ENCODE measurements at regions not wholly inside any gene's neighbourhood (a gene's known extent, or its start where the extent isn't known, plus 50 kb on each side); places are given as distances from the start of the nearest gene placed in this dataset.
"Not testable (repeated sequence)": the region's sequence is repeated elsewhere in the genome, so short reads cannot be mapped to it uniquely, and the experiment has no call there.

DNA sequence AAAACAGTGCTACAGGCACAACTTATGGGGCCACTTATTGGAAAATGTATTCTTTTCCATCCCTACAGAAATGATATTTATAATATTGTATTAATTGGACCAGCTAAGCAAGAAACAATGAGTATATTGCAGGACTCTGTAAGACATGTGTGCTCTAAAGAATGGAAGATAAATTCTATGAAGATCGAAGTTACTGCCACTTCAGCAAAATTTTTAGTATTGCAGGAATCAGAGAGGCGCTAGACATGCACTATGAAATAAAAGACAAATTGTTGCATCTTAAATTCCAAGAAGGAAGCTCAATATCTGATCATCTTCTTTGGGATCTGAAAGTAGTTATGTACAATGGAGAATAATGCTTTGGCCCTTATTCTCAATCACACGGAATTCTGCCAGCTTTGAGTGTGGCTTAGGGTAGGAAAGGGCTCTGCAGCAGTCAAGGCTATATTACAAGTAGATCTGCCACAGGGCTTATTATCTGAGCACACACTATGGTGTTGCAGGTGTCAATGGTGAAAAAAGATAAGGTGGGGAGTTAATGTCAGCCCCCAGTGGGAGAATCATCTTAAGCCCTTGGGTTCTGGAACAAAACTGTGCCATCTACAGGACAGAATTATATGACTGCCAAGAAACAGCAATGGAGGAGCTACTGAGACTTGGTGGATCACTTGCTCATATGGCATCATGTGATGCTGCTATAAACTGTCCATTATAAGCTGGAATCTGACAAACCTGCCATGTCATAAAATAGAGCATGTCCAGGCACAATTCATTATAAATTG lies 334.0 kb upstream of the NDST3 start:
- no peak for DNase-seq

DNA sequence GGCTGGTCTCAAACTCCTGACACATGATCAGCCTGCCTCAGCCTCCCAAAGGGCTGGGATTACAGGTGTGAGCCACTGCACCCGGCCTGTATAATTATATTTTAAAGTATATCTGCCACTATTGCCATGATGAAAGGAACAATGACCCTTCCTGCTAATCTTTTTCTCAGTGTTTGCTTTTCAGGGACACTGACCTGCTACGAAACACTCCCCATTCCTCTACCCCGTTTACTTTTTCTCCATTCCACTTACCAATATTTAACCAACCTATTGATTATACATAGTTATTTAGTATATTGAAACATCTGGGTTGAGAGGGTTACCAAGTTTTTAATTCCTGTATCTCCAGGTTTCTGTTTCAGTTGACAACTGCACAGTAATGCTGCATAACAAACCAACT lies 331.9 kb upstream of the NDST3 start:
- DNase-seq, result no peak

DNA sequence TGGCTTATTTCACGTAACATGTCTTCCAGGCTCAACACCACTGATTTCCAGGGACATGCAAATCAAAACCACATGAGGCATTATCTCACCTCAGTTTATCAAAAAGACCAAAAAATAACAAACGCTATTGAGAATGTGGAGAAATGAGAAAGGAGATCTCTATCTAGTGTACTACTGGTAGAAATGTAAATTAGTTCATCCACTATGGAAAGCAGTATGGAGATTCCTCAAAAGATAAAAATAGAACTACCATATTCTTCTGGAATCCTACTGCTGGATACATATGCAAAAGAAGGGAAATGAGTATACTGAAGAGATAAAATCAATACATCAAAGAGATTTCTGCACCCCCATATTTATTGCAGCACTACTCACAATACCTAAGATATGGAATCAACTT lies 329.6 kb upstream of the NDST3 start:
- no peak for DNase-seq

DNA sequence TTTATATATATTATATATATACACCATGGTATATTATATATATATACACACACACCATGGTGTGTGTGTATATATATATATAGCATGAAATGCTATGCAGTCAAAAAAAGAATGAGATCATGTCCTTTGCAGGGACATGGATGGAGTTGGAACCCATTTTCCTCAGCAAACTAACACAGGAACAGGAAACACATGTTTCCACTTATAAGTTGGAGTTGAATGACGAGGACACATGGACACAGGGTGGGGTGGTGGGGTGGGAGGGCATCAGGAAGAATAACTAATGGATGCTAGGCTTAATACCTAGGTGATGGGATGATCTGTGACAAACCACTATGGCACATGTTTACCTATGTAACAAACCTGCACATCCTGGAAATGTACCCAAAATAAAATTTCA lies 293.6 kb upstream of the NDST3 start:
- DNase-seq, result no peak

DNA sequence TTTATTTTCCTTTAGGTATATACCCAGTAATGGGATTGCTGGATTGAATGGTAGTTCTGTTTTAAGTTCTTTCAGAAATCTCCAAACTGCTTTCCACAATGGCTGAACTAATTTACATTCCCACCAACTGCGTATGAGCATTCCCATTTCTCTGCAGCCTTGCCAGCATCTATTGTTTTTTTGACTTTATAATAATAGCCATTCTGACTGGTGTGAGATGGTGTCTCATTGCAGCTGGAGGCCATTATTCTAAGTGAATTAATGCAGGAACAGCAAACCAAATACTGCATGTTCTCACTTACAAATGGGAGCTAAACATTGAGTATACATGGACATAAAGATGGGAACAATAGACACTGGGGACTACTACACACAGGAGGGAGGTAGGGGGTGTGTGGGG lies 288.9 kb upstream of the NDST3 start:
- not testable (repeated sequence) for DNase-seq

DNA sequence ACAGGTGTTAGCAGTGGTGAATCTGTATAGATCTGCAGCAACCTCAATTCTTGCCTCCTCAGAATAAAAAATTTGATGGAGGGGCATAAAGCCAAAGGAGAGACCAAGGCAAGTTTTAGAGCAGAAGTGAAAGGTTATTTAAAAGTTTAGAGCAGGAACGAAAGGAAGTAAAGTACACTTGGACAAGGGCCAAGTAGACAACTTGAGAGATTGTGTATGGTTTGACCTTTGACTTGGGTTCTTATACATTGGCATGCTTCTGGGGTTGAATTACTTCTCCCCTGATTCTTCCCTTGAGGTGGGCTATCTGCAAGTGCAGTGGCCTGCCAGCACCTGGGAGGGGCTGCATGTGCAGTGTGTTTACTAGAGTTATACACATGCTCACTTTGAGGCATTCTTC lies 278.8 kb upstream of the NDST3 start:
- DNase-seq, result no peak

DNA sequence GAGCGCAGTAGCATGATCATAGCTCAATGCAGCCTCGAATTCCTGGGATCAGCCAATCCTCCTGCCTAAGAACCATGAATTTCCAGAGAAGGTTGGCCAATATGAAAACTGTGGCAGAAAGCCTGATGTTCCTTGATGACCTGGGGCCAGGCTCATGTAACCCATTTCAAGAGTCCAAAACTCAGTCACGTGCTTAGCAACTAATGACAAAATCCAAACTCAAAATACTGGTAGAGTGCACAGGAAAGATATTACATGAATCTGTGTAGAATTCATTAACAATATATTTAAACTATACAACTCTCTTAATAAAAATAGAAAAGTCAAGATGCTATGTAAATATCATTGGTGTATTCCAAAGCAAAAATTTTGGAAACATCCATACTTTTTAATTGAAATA lies 265.7 kb upstream of the NDST3 start:
- no peak for DNase-seq

DNA sequence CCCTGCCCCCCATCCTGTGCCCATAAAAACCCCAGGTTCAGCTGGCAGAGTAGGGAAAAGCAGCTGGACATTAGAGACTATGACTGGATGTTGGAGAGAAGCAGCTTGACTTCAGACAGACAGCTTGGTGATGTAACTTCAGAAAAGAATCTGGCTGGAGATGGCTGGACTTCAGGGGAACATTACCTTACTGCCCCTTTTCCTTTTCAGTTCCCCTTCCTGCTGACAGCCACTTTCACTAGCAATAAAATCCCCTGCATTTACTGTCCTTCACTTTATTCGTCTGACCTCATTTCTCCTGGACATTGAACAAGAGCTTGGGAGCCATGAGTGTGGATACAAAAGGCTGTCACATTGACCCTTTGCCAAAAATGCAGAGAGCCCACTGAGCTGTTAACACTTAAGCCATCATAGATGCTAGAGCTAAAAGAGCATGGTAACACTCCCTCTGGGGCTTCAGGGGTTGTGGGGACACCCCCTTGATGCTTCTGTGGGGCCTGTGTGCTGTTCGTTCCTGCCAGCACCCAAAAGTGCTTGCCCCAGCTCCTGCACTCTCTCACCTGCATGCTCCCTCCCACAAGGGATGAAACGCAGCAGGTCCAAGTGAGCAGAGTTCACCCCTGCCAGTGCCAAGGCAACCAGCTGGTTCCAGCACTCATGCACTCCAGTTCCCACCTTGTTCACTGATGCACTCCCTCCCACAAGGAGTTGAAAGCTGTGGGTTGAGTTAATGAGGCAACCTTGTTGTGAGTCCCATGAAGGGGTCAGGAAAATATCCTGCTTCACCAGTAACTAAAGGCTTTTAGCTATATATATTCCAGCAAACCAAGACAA lies 263.8 kb upstream of the NDST3 start:
- no peak for DNase-seq

DNA sequence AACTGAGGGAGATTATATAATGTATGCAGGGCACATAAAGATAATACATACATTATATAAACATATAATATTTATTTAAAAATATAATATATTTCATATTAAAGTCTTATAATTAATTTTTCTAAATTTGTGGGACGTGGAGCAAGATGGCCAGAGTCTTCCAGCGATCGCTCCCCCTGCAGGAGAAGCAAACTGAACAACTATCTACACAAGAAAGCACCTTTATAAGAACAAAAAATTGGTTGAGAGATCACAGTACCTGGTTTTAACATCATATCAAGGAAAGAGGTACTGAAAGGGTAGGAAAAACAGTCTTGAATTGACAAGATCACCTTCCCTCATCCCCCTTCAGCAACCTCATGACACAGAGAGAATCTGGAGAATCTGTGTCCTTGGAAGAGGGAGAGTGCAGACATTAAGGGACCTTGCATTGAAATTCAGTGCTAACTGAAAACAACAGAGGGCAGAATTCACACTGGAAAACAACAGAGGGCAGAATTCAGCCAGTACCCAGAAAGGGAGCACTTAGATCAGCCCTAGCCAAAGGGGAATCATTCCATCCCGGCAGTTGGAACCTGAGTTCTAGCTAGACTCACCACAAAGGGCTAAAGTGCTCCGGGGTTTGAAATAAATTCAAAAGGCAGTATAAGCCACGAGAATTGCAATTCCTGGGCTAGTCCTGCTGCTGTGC lies 262.5 kb upstream of the NDST3 start:
- no peak for DNase-seq

DNA sequence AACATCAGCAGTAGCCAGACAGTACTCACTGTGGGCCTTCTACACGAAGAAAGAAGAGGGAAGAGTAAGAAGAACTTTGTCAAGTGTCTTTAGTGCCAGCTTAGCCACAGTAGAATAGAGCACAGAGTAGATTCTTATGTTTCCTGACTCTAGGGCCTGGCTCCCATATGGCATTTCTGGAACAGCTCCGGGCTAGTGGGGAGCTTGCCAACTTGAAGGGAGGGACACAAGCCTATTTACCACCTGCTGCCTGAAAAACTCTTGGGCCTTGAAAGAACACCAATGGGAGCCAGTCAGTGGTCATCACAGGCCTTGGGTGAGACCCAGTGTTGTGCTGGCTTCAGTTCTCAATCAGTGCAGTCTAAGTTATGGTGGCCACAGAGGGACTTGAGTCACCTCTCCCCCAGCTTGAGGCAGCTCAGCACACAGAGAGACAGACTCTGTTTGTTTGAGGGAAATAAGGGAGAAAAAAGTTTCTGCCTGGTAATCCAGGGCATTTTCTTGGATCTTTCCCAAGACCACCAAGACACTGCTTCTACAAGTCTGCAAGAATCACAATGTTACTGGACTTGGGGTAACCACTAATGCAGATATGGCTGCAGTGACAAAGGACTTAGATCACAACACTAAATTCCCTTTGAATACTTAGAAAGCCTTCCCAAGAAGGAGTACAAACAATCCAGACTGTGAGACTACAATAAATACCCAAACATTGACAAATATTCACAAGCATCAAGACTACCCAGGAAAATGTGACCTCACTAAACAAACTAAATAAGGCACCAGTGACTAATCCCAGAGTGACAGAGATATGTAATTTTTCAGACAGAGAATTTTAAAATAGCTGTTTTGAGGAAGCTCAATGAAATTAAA lies 261.0 kb upstream of the NDST3 start:
- DNase-seq, result peak; percentile 36

DNA sequence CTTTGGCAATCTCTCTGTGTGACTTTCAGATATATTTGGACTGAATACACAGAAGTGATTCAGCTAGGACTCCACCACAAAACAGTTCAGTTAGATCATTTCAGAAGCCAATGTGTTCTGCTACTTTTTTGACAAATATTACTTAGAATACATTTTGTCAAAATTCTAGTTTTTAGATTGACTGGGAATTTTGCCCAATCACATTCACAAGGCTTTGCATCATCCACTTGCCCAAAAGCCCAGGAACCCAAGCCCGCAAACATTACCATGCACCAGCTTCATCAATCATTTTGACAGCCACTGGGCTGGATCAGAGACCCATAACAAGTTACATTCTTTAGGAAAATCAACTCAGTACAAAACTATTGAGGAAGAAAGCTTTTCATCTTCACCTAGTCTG lies 256.6 kb upstream of the NDST3 start:
- DNase-seq, result peak; percentile 42

DNA sequence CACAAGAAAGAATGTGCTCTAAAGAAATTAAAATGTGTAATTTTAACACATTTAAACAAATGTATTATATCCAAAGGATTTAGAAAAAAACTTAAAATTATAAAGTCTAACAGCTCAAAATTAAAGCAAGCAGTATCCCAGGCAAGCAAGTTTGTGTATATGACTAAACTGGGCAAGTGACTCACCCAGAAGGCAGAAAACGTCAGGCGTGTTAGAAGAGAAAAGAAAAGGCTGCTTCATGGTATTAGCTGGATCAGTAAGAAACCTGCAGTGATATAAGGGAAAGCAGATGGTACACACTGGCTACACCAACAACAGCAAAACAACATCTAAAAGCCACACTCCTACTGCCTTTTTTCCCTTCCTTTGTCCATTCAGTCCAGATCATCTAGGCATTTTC lies 250.6 kb upstream of the NDST3 start:
- peak; percentile 50 for DNase-seq

DNA sequence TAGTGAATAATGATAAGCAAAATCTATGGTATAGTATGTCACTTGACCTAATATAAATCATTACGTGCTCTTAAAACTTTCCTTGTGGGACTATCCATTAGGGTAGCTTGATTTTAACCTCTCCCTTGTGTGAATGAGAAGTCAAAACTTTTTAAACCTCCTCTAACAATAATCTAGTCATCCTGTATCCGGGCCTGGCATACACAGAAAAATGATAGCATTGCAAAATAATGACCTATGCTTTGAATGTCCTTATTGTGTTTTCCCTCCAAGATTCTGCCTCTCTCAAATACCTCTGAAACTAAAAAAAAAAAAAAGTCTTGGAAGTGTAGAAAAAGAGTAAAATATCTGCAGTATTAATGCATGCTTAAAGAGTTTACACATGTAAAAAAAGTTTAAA lies 250.0 kb upstream of the NDST3 start:
- no peak for DNase-seq

DNA sequence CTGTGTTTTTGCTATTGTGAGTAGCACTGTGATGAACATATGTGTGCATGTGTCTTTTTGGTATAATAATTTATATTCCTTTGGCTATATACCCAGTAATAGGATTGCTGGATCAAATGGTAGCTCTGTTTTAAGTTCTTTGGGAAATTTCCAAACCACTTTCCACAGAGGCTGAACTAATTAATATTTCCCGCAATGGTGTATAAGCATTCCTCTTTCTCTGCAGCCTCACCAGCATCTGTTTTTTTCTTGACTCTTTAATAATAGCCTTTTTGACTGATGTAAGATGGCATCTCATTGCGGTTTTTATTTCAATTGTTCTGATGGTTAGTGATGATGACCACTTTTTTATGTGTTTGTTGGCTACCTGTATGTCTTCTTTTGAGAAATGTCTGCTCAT lies 247.7 kb upstream of the NDST3 start:
- no peak for DNase-seq

DNA sequence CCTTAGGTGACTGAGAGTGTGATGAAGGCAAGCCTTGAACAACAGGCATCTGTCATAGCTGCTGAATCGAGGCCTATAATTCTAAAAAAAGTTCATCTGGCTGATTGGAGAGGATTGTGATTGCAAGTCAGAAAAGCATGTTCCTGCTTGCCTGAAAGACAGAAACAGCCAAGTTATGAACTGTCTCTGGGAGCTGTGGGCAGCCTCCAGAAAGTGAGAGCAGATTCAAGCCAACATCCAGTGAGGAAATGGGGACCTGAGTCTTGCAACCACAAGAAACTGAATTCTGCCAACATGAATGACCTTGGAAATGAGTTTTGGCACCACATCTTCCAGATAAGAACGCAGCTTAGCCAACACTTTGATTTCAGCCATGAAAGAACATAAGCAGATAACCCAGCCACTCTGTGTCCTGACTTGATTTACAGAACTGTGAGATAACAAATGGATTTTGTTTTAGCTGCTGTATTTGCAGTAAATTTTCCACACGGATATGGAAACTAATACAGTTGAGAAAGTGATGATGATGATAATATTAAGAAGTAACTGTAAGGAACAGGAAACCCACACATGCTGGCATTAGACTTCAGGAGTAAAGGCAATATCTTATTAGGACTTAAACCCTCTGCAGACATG lies 240.3 kb upstream of the NDST3 start:
- no peak for DNase-seq

DNA sequence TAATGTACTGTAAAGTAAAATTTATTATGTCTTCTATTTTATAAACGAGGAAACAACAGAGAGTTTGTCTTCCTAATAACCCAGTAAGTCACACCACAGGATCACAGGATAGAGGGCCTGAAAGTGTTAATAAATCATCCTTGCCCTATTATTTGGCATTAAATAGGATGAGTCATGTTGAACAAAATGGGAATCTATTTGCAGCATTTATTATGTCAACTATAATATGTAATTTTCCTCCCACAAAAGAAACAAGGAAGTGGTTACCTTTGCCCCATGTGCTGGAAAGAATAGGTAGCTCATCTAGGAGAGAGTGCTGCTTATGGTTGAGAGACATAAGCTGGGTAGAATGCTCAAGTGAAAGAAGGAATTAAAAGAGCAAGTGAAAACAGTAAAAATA lies 237.6 kb upstream of the NDST3 start:
- no peak for DNase-seq

DNA sequence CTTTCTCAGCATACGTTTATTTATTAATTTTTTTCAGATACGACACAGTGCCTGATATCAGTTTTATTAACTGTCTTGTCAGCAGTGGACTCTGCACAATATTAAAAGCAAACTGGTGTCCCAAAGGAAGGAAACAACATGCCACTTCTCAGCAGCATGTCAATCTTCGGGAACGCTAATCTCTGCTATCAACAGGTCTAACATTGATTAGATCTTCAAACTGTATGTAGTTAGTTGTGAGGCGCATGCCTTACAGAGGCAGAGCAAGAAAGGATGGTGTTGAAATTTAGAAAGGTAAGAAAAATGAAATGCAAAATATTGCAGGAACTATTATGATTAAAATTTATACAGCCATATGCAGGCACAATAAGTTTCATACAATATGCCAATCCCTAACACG lies 233.7 kb upstream of the NDST3 start:
- no peak for DNase-seq

DNA sequence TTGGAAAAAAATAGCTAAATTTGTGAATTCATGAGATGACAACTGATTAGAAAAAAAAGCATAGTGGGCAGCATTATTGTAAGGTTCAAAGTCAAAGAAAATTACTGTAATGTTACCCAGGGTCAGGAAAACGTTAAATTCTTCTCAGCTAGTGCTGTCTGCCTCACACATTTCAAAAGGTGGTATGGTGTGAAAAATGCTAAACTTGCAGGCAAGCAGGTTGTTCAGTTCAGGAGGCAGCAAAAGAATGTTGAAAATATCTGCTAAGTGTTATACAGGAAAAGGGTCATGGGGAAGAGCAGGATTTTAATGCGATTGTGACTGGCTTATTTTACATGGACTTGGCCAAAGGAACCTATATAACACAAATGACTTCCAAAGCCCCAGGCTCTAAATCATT lies 232.5 kb upstream of the NDST3 start:
- no peak for DNase-seq

DNA sequence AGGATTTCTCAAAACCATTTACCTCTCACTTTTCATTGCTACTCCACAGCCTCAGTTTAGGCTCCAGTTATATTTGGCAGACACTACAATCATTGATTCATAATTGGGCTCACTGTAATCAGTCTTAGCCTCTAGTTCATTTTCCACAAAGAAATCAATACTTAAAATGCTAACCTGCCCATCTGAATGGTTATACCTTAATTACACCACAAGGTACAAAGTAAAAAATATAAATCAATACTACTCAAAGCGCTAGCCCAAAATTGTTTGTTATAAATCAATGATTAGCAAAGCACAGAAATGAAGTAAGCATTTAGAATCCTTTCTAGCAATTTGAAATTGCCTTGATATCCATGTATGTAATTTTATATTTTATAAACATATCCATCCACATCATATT lies 222.6 kb upstream of the NDST3 start:
- DNase-seq, result no peak

DNA sequence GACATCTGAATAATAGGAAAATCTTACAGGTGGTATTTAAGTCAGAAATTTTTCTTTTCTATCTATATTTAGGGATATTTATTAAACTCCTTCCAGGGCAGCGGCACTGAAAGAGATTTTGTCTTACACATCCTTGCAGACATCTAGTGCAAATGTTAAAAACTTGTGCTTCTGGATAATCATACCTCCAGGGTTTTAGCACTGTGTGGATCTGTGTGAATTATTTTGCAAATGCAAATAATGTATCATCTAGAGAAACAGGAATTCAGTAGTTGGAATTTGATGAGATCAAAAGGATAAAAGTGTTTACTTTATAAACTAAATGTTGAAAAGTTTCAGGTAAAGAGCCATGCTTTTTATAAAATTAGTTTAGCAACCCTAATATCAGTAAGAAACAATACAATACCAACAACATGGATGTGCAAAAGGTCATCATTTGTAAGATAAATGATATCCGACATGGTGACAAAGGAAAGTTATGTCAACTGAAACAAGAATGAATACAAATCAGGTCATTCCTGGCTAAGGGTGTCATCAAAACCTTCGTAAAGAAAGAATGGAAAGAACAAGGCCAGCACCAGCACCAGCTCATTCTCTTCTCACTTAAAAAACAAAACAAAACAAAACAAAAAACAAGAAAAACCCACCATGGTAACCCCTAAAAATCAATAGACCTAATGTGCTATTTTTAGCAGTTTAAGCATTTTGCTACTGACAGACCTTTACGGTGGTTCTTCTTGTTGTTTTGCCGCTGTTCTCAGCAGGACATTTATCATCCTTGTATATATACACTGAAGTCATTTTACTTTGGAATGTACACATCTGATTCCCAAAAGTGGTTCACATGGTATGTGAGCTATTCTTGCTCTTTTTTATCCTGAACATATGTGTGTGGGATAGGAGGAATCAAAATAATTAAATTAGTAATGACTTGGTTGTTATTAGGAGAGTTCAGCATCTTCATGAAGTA lies 219.7 kb upstream of the NDST3 start:
- DNase-seq, result peak; percentile 55

DNA sequence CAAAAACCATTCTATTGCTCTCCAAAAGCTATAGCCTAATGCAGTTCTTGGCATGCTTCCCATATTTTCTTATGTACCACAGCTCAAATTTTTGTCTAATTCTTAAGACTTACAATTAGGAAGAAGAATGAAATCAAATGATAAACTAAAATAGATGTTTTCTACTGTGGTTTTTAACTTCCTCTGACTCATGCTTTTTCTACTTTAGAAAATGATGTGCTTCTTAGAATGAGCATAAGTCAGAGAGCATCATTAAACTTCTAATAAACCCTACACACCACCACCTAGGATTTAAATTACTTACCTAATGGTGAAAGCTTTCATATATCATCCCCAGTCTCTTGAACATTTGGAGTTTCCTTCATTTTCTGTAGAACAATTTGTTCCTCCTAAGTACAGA lies 217.0 kb upstream of the NDST3 start:
- peak; percentile 50 for DNase-seq

Data from fibroblast of skin of right biceps (primary cell).